ENCODE measurements at regions not wholly inside any gene's neighbourhood (a gene's known extent, or its start where the extent isn't known, plus 50 kb on each side); places are given as distances from the start of the nearest gene placed in this dataset.

- no peak for TF ChIP-seq CTCF (IDR thresholded peaks at IDR 0.05)
- H3K9me3 Mint-ChIP-seq = no peaks in the 10 kb centered on the region
- peaks cover 48% of the 10 kb centered on the region for H3K36me3 Mint-ChIP-seq (ENCODE audit: low read depth)
- peak overlapping the region; percentile 72 for H3K4me3 Mint-ChIP-seq
- peaks cover 89% of the 10 kb centered on the region for H3K4me1 Mint-ChIP-seq (ENCODE audit: low read depth)
- peak; percentile 44 for DNase-seq
- peak overlapping the region; percentile 92 for H3K27ac Mint-ChIP-seq
- no peaks in the 10 kb centered on the region; the same call in 1 of the 2 replicates for H3K27me3 Mint-ChIP-seq (ENCODE audit: insufficient read depth)
These were observed 156.6 kb downstream of the HAUS1 start for GRCh38 chr18:46260879-46261143.

GRCh38 chr18:46261799-46262198 is 157.6 kb downstream of the HAUS1 start:
- DNase-seq = peak; percentile 30
- Mint-ChIP-seq H3K4me3 (peak overlapping the region; percentile 72), H3K4me1 (ENCODE audit: low read depth) (peaks cover 80% of the 10 kb centered on the region), H3K27ac (peak overlapping the region; percentile 92), H3K9me3 (no peaks in the 10 kb centered on the region), H3K27me3 (ENCODE audit: insufficient read depth) (no peaks in the 10 kb centered on the region; the same call in 1 of the 2 replicates), H3K36me3 (ENCODE audit: low read depth) (peaks cover 43% of the 10 kb centered on the region)
- no peak for TF ChIP-seq CTCF (IDR thresholded peaks at IDR 0.05)

- Mint-ChIP-seq H3K4me1 (ENCODE audit: low read depth) (peaks cover 70% of the 10 kb centered on the region), H3K27me3 (ENCODE audit: insufficient read depth) (no peaks in the 10 kb centered on the region; the same call in 1 of the 2 replicates), H3K36me3 (ENCODE audit: low read depth) (peaks cover 33% of the 10 kb centered on the region), H3K4me3 (no peak overlapping the region; the same call in 1 of the 2 replicates), H3K9me3 (no peaks in the 10 kb centered on the region), H3K27ac (peak overlapping the region; percentile 92)
- no peak for DNase-seq
- TF ChIP-seq CTCF (IDR thresholded peaks at IDR 0.05) = no peak
These were observed 158.7 kb downstream of the HAUS1 start for GRCh38 chr18:46262856-46263255.

- Mint-ChIP-seq H3K4me3 (no peak overlapping the region), H3K9me3 (no peaks in the 10 kb centered on the region), H3K27ac (peak overlapping the region; percentile 92), H3K27me3 (ENCODE audit: insufficient read depth) (peaks cover 1% of the 10 kb centered on the region; the same call in 1 of the 2 replicates), H3K36me3 (ENCODE audit: low read depth) (peaks cover 38% of the 10 kb centered on the region), H3K4me1 (ENCODE audit: low read depth) (peaks cover 69% of the 10 kb centered on the region)
- DNase-seq = peak; percentile 45
- TF ChIP-seq CTCF (IDR thresholded peaks at IDR 0.05) = peak; percentile 20; the same call in 1 of the 2 replicates
These were observed 160.1 kb downstream of the HAUS1 start for GRCh38 chr18:46264255-46264654.

- Mint-ChIP-seq H3K27me3 (ENCODE audit: insufficient read depth) (peaks cover 1% of the 10 kb centered on the region; the same call in 1 of the 2 replicates), H3K36me3 (ENCODE audit: low read depth) (peaks cover 31% of the 10 kb centered on the region), H3K4me3 (no peak overlapping the region), H3K4me1 (ENCODE audit: low read depth) (peaks cover 60% of the 10 kb centered on the region), H3K9me3 (no peaks in the 10 kb centered on the region), H3K27ac (peak overlapping the region; percentile 92)
- DNase-seq = no peak
- TF ChIP-seq CTCF (IDR thresholded peaks at IDR 0.05) = no peak
These were observed 161.3 kb downstream of the HAUS1 start for GRCh38 chr18:46265196-46266156.
